ENCODE measurements at regions not wholly inside any gene's neighbourhood (a gene's known extent, or its start where the extent isn't known, plus 50 kb on each side); places are given as distances from the start of the nearest gene placed in this dataset.

- ChIA-PET CTCF (interaction anchor here (0.7 kb wide), 1 partner anchor 201 kb away, joined by 7 read pairs; no protein-coding TSS in a partner anchor), POLR2A (no interaction called here)
- peaks cover 9% of the 10 kb centered on the region for H3K4me1 Mint-ChIP-seq (ENCODE audit: low read depth, unreplicated experiment)
- TF ChIP-seq CTCF (IDR thresholded peaks at IDR 0.05; ENCODE audit: insufficient read depth in 1 of 2, low read depth in 1 of 2, low read length in 1 of 2, severe bottlenecking in 1 of 2, unreplicated experiment in 1 of 2), result no peak
- no peaks in the 10 kb centered on the region for H3K36me3 Mint-ChIP-seq (ENCODE audit: insufficient read depth, unreplicated experiment)
- no peak overlapping the region for H3K4me3 Mint-ChIP-seq (ENCODE audit: unreplicated experiment)
- H3K4me3 ChIP-seq (ENCODE audit: low read depth, low read length), result no peak overlapping the region
- no peaks in the 10 kb centered on the region for H3K9me3 Mint-ChIP-seq (ENCODE audit: unreplicated experiment)
- peaks cover 9% of the 10 kb centered on the region for H3K4me1 ChIP-seq
- BruUV-seq (replicated peaks), result no TSS peak
- intact Hi-C loops (cut with micrococcal nuclease; ENCODE audit: unreplicated experiment), result no loop called here
- H3K36me3 ChIP-seq (ENCODE audit: control insufficient read depth, insufficient read depth, low read length), result no peaks in the 10 kb centered on the region
- 0 out of 2 replicates have a peak, but pooled peaks cover 4% of the 10 kb centered on the region for H3K27me3 ChIP-seq (replicated peaks; ENCODE audit: control insufficient read depth, insufficient read depth, low read length)
- H3K27me3 Mint-ChIP-seq (ENCODE audit: insufficient read depth, unreplicated experiment), result peaks cover 15% of the 10 kb centered on the region
- H3K27ac Mint-ChIP-seq (ENCODE audit: unreplicated experiment), result no peak overlapping the region
- DNase-seq, result no peak
- no peaks in the 10 kb centered on the region for H3K9me3 ChIP-seq
Observed at GRCh38 chr11:116558504-116559211, 214.1 kb downstream of the BUD13 start.

GRCh38 chr11:116557282-116557681 is 215.5 kb downstream of the BUD13 start:
- BruUV-seq (replicated peaks), result no TSS peak
- no peaks in the 10 kb centered on the region for H3K36me3 Mint-ChIP-seq (ENCODE audit: insufficient read depth, unreplicated experiment)
- Histone ChIP-seq H3K4me3 (ENCODE audit: low read depth, low read length) (no peak overlapping the region), H3K4me1 (no peaks in the 10 kb centered on the region), H3K27me3 (replicated peaks; ENCODE audit: control insufficient read depth, insufficient read depth, low read length) (0 out of 2 replicates have a peak, but pooled peaks cover 4% of the 10 kb centered on the region), H3K9me3 (no peaks in the 10 kb centered on the region), H3K36me3 (ENCODE audit: control insufficient read depth, insufficient read depth, low read length) (no peaks in the 10 kb centered on the region)
- H3K27ac Mint-ChIP-seq (ENCODE audit: unreplicated experiment), result no peak overlapping the region
- POLR2A ChIA-PET, result no interaction called here
- TF ChIP-seq CTCF (IDR thresholded peaks at IDR 0.05; ENCODE audit: insufficient read depth in 1 of 2, low read depth in 1 of 2, low read length in 1 of 2, severe bottlenecking in 1 of 2, unreplicated experiment in 1 of 2), result no peak
- no peak for DNase-seq
- H3K27me3 Mint-ChIP-seq (ENCODE audit: insufficient read depth, unreplicated experiment), result peaks cover 15% of the 10 kb centered on the region
- CTCF ChIA-PET, result no interaction called here
- intact Hi-C loops (cut with micrococcal nuclease; ENCODE audit: unreplicated experiment), result no loop called here
- H3K4me1 Mint-ChIP-seq (ENCODE audit: low read depth, unreplicated experiment), result no peaks in the 10 kb centered on the region
- no peak overlapping the region for H3K4me3 Mint-ChIP-seq (ENCODE audit: unreplicated experiment)
- no peaks in the 10 kb centered on the region for H3K9me3 Mint-ChIP-seq (ENCODE audit: unreplicated experiment)

- POLR2A ChIA-PET, result no interaction called here
- H3K27me3 ChIP-seq (replicated peaks; ENCODE audit: control insufficient read depth, insufficient read depth, low read length), result 0 out of 2 replicates have a peak, but pooled peaks cover 4% of the 10 kb centered on the region
- Mint-ChIP-seq H3K36me3 (ENCODE audit: insufficient read depth, unreplicated experiment) (no peaks in the 10 kb centered on the region), H3K27me3 (ENCODE audit: insufficient read depth, unreplicated experiment) (peaks cover 15% of the 10 kb centered on the region), H3K27ac (ENCODE audit: unreplicated experiment) (no peak overlapping the region), H3K4me1 (ENCODE audit: low read depth, unreplicated experiment) (no peaks in the 10 kb centered on the region), H3K4me3 (ENCODE audit: unreplicated experiment) (no peak overlapping the region), H3K9me3 (ENCODE audit: unreplicated experiment) (no peaks in the 10 kb centered on the region)
- DNase-seq, result no peak
- no peaks in the 10 kb centered on the region for H3K36me3 ChIP-seq (ENCODE audit: control insufficient read depth, insufficient read depth, low read length)
- no peaks in the 10 kb centered on the region for H3K9me3 ChIP-seq
- no peak for TF ChIP-seq CTCF (IDR thresholded peaks at IDR 0.05; ENCODE audit: insufficient read depth in 1 of 2, low read depth in 1 of 2, low read length in 1 of 2, severe bottlenecking in 1 of 2, unreplicated experiment in 1 of 2)
- CTCF ChIA-PET, result no interaction called here
- no peaks in the 10 kb centered on the region for H3K4me1 ChIP-seq
- no TSS peak for BruUV-seq (replicated peaks)
- H3K4me3 ChIP-seq (ENCODE audit: low read depth, low read length), result no peak overlapping the region
- intact Hi-C loops (cut with micrococcal nuclease; ENCODE audit: unreplicated experiment), result no loop called here
Observed at GRCh38 chr11:116556483-116556882, 216.3 kb downstream of the BUD13 start.

Measured in Caco-2 (cell line).